ENCODE measurements at regions not wholly inside any gene's neighbourhood (a gene's known extent, or its start where the extent isn't known, plus 50 kb on each side); places are given as distances from the start of the nearest gene placed in this dataset.
A peak's percentile ranks its signal among the peaks of the same experiment; 100 is the strongest.

- DNase-seq, result no peak
Observed at GRCh38 chr2:8031370-8031769, 650.5 kb upstream of the ID2 start.

GRCh38 chr2:8033546-8034096 is 648.2 kb upstream of the ID2 start:
- no peak for DNase-seq

GRCh38 chr2:8036366-8036765 is 645.5 kb upstream of the ID2 start:
- peak; percentile 5 for DNase-seq

- no peak for DNase-seq
Observed at GRCh38 chr2:8039732-8040131, 642.1 kb upstream of the ID2 start.

GRCh38 chr2:8043295-8043694 is 638.6 kb upstream of the ID2 start:
- DNase-seq, result no peak

- DNase-seq, result no peak
Observed at GRCh38 chr2:8044046-8044594, 637.7 kb upstream of the ID2 start.

- DNase-seq, result no peak
Observed at GRCh38 chr2:8045081-8045614, 636.7 kb upstream of the ID2 start.

- DNase-seq, result no peak
Observed at GRCh38 chr2:8046849-8047248, 635.0 kb upstream of the ID2 start.

GRCh38 chr2:8049176-8049575 is 632.7 kb upstream of the ID2 start:
- DNase-seq, result no peak

- no peak for DNase-seq
Observed at GRCh38 chr2:8049851-8050571, 631.8 kb upstream of the ID2 start.

GRCh38 chr2:8053216-8053615 is 628.6 kb upstream of the ID2 start:
- no peak for DNase-seq

- no peak for DNase-seq
Observed at GRCh38 chr2:8054070-8054469, 627.8 kb upstream of the ID2 start.

- no peak for DNase-seq
Observed at GRCh38 chr2:8058652-8059051, 623.2 kb upstream of the ID2 start.

GRCh38 chr2:8059255-8059654 is 622.6 kb upstream of the ID2 start:
- peak; percentile 26 for DNase-seq

GRCh38 chr2:8059794-8060193 is 622.1 kb upstream of the ID2 start:
- no peak for DNase-seq

GRCh38 chr2:8061219-8061618 is 620.6 kb upstream of the ID2 start:
- DNase-seq, result no peak

- no peak for DNase-seq
Observed at GRCh38 chr2:8064603-8065002, 617.3 kb upstream of the ID2 start.

- DNase-seq, result no peak
Observed at GRCh38 chr2:8065191-8065590, 616.7 kb upstream of the ID2 start.

- DNase-seq, result no peak
Observed at GRCh38 chr2:8067784-8068336, 614.0 kb upstream of the ID2 start.

GRCh38 chr2:8072907-8073306 is 608.9 kb upstream of the ID2 start:
- DNase-seq, result no peak

GRCh38 chr2:8073916-8074315 is 607.9 kb upstream of the ID2 start:
- no peak for DNase-seq

- no peak for DNase-seq
Observed at GRCh38 chr2:8076448-8077342, 605.2 kb upstream of the ID2 start.

- DNase-seq, result no peak
Observed at GRCh38 chr2:8078705-8079104, 603.2 kb upstream of the ID2 start.

Measured in DMS79 treated with DMSO at 0.1 percent for 48 hours (cell line).